NT2/D1 (cell line): ENCODE measurements at regions not wholly inside any gene's neighbourhood (a gene's known extent, or its start where the extent isn't known, plus 50 kb on each side); places are given as distances from the start of the nearest gene placed in this dataset.

Experiments
- SUZ12 ChIP-seq: IDR thresholded peaks from 2 replicates; pipeline ENCODE4 v1.6.1; 2011; ENCODE audit not compliant: insufficient read length, insufficient read depth; ENCODE audit errors: extremely low read depth
- YY1 ChIP-seq: IDR thresholded peaks from 2 replicates; pipeline ENCODE4 v1.6.1; 2011; ENCODE audit not compliant: insufficient read length, insufficient read depth

GRCh38 chr10:3622427-3622826, 162.6 kb downstream of the KLF6 start:
- TF ChIP-seq SUZ12 (no peak), YY1 (no peak)
